ENCODE measurements at regions not wholly inside any gene's neighbourhood (a gene's known extent, or its start where the extent isn't known, plus 50 kb on each side); places are given as distances from the start of the nearest gene placed in this dataset.

DNA sequence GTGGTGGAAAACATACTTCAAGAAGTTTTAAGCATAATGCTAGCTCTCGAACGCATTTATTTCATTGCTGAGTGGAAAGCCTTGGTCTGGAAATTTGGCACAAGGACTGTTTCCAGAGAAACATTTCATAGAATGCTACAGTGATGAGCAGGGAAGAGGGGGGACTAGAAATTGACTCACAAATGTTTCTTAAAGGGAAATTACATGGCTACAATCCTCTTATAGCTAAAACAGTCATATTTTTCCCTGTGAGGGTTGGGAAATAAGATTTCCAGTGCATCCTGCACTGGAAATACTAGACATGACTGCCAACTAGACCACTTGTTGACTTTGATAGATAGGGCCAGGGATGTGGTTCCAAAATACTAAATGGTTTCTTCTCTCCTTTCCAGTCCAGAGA is 197.3 kb upstream of the RGS6 start:
- ATAC-seq = no peak
- Histone ChIP-seq H3K4me3 (ENCODE audit: low read length) (no peak overlapping the region), H3K36me3 (ENCODE audit: low read depth, low read length) (peaks cover 52% of the 10 kb centered on the region), H4K20me1 (ENCODE audit: low read length) (no peaks in the 10 kb centered on the region), H3K9me3 (ENCODE audit: low read length) (no peaks in the 10 kb centered on the region), H3K79me2 (ENCODE audit: low read length) (no peaks in the 10 kb centered on the region), H3K9me2 (replicated peaks; ENCODE audit: low read length) (no peaks in the 10 kb centered on the region), H3F3A (ENCODE audit: low read length, unreplicated experiment) (no peaks in the 10 kb centered on the region), H3K4me2 (ENCODE audit: low read length) (no peak overlapping the region), H3K9ac (ENCODE audit: low read length) (no peak overlapping the region), H3K27me3 (ENCODE audit: low read length) (no peaks in the 10 kb centered on the region), H3K27ac (ENCODE audit: low read length) (no peak overlapping the region), H2AFZ (ENCODE audit: low read length) (no peak overlapping the region), H3K4me1 (ENCODE audit: insufficient read depth, low read length) (peaks cover 10% of the 10 kb centered on the region)
- ChIA-PET POLR2A (ENCODE audit: unreplicated experiment) (no interaction called here), CTCF (no interaction called here)
- intact Hi-C loops (cut with micrococcal nuclease) = no loop called here
- BruUV-seq (replicated peaks) = no TSS peak
- no peak for DNase-seq
- TF ChIP-seq, protein P1, sequence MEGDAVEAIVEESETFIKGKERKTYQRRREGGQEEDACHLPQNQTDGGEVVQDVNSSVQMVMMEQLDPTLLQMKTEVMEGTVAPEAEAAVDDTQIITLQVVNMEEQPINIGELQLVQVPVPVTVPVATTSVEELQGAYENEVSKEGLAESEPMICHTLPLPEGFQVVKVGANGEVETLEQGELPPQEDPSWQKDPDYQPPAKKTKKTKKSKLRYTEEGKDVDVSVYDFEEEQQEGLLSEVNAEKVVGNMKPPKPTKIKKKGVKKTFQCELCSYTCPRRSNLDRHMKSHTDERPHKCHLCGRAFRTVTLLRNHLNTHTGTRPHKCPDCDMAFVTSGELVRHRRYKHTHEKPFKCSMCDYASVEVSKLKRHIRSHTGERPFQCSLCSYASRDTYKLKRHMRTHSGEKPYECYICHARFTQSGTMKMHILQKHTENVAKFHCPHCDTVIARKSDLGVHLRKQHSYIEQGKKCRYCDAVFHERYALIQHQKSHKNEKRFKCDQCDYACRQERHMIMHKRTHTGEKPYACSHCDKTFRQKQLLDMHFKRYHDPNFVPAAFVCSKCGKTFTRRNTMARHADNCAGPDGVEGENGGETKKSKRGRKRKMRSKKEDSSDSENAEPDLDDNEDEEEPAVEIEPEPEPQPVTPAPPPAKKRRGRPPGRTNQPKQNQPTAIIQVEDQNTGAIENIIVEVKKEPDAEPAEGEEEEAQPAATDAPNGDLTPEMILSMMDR (conservative IDR thresholded peaks at IDR 0.05; ENCODE audit: low read depth, low read length) = no peak

DNA sequence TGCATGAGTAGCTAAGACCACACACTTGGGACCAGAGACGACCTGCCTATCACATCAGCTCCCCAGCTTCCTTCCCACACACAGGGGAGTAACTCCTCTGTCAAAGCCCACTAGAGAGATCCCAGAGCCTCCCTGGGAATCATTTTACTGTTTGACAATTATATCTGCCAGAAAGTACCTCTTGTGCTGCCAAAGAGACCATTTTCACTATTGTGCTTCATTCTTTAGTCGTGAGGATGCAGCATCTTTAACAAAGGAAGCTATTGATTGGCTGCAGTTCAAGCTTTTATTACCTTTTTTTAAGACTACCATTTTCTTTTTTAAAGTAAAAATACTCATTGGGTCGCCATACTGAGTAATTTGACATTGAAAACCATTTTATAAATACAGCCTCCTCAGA is 194.5 kb upstream of the RGS6 start:
- Histone ChIP-seq H3K4me3 (ENCODE audit: low read length) (no peak overlapping the region), H2AFZ (ENCODE audit: low read length) (no peak overlapping the region), H3K36me3 (ENCODE audit: low read depth, low read length) (peaks cover 36% of the 10 kb centered on the region; the same call in 1 of the 2 replicates), H3K27ac (ENCODE audit: low read length) (no peak overlapping the region), H3K9me2 (replicated peaks; ENCODE audit: low read length) (no peaks in the 10 kb centered on the region), H4K20me1 (ENCODE audit: low read length) (no peaks in the 10 kb centered on the region), H3K4me1 (ENCODE audit: insufficient read depth, low read length) (peaks cover 11% of the 10 kb centered on the region), H3K4me2 (ENCODE audit: low read length) (no peak overlapping the region), H3K79me2 (ENCODE audit: low read length) (no peaks in the 10 kb centered on the region), H3K9ac (ENCODE audit: low read length) (no peak overlapping the region), H3K27me3 (ENCODE audit: low read length) (no peaks in the 10 kb centered on the region), H3K9me3 (ENCODE audit: low read length) (no peaks in the 10 kb centered on the region), H3F3A (ENCODE audit: low read length, unreplicated experiment) (no peaks in the 10 kb centered on the region)
- no peak for TF ChIP-seq EZH2 (IDR thresholded peaks at IDR 0.05; ENCODE audit: low read length, unreplicated experiment)
- TF ChIP-seq, protein P1 (conservative IDR thresholded peaks at IDR 0.05; ENCODE audit: low read depth, low read length) = no peak
- TF ChIP-seq EZH2phosphoT487 (IDR thresholded peaks at IDR 0.05; ENCODE audit: borderline replicate concordance, low read length) = no peak
- BruUV-seq (replicated peaks) = no TSS peak
- POLR2A ChIA-PET (ENCODE audit: unreplicated experiment) = no interaction called here
- CTCF ChIA-PET = no interaction called here
- DNase-seq = no peak
- ATAC-seq = no peak
- intact Hi-C loops (cut with micrococcal nuclease) = no loop called here

DNA sequence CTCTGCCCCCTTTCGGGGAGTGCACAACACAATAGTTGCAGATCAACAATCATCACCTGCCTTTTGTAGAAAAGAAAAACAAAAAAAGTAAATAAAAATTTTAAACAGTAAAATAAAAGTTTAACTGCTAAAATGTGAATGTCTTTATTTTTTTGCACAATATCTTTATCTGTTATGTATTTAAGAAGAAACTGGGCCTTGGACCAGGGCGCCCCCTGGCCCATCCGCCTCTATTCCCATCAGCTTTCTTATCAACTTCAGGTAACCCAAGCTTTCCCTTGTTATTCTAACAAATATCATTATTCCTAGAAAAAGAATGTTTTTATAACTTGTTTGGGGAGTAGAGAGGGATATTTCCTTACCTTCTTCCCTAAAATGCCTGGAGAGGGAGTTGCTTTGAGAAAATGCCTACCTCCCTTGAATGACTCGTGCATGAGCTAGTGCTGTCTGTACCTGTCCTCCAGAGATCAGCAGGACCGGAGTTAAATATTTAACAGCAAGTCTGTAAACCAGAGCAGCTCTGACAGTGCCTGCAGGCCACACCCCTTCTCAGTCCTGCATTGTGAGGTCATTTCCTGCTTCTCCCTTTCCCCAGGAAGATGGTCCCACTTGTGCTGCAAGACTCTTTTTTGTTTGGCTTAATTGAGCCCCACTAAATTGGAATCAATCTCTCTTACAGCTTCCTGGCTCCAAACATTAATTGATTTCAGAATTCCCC is 192.8 kb upstream of the RGS6 start:
- peak overlapping the region; percentile 30 for H3K27ac ChIP-seq (ENCODE audit: low read length)
- no peak overlapping the region for H3K9ac ChIP-seq (ENCODE audit: low read length)
- peak; percentile 77 for ATAC-seq

More for the DNA sequence above, 192.8 kb upstream of the RGS6 start:
- Histone ChIP-seq H3K27me3 (ENCODE audit: low read length) (no peaks in the 10 kb centered on the region), H3K9me2 (replicated peaks; ENCODE audit: low read length) (no peaks in the 10 kb centered on the region), H2AFZ (ENCODE audit: low read length) (no peak overlapping the region), H3K36me3 (ENCODE audit: low read depth, low read length) (peaks cover 28% of the 10 kb centered on the region; the same call in 1 of the 2 replicates), H3F3A (ENCODE audit: low read length, unreplicated experiment) (no peaks in the 10 kb centered on the region), H3K4me1 (ENCODE audit: insufficient read depth, low read length) (peaks cover 11% of the 10 kb centered on the region), H3K79me2 (ENCODE audit: low read length) (no peaks in the 10 kb centered on the region), H3K9me3 (ENCODE audit: low read length) (no peaks in the 10 kb centered on the region), H3K4me2 (ENCODE audit: low read length) (0 out of 2 replicates have a peak overlapping the region, but pooled peaks have one; percentile 0), H4K20me1 (ENCODE audit: low read length) (no peaks in the 10 kb centered on the region), H3K4me3 (ENCODE audit: low read length) (no peak overlapping the region)
- no peak for TF ChIP-seq EZH2phosphoT487 (IDR thresholded peaks at IDR 0.05; ENCODE audit: borderline replicate concordance, low read length)
- TF ChIP-seq, protein P1 (conservative IDR thresholded peaks at IDR 0.05; ENCODE audit: low read depth, low read length) = peak; percentile 45
- CTCF ChIA-PET = interaction anchor here (0.6 to 1.2 kb wide), 6 partner anchors 14 to 247 kb away, joined by 3 to 7 read pairs (median 3); no protein-coding TSS in a partner anchor
- POLR2A ChIA-PET (ENCODE audit: unreplicated experiment) = no interaction called here
- intact Hi-C loops (cut with micrococcal nuclease) = no loop called here
- BruUV-seq (replicated peaks) = no TSS peak
- DNase-seq = peak; percentile 77
